Parathyroid adenoma (tissue), 2 donors: ENCODE measurements at regions not wholly inside any gene's neighbourhood (a gene's known extent, or its start where the extent isn't known, plus 50 kb on each side); places are given as distances from the start of the nearest gene placed in this dataset.

Source experiments
- H2AFZ ChIP-seq: fragments of 300-600 bp; sonication (generic); one replicate; pipeline ENCODE4 v1.7.0; 2017; ENCODE audit warnings: antibody characterized with exemption, mild to moderate bottlenecking
- H3K27ac ChIP-seq: fragments of 300-600 bp; sonication (generic); one replicate; pipeline ENCODE4 v1.7.0; 2017
- H3K27me3 ChIP-seq: fragments of 300-600 bp; sonication (generic); one replicate; pipeline ENCODE4 v1.7.0; 2017; ENCODE audit warnings: low read length; ENCODE audit not compliant: control insufficient read depth, insufficient read depth
- H3K36me3 ChIP-seq: fragments of 300-600 bp; sonication (generic); one replicate; pipeline ENCODE4 v1.7.0; 2017; ENCODE audit warnings: low read length; ENCODE audit not compliant: control insufficient read depth, insufficient read depth
- H3K4me1 ChIP-seq: fragments of 300-600 bp; sonication (generic); one replicate; pipeline ENCODE4 v1.7.0; 2017; ENCODE audit warnings: control low read depth
- H3K4me2 ChIP-seq: fragments of 300-600 bp; sonication (generic); one replicate; pipeline ENCODE4 v1.7.0; 2017; ENCODE audit warnings: low read length
- H3K4me3 ChIP-seq: fragments of 300-600 bp; sonication (generic); one replicate; pipeline ENCODE4 v1.7.0; 2017; ENCODE audit warnings: low read depth, low read length
- H3K79me2 ChIP-seq: fragments of 300-600 bp; sonication (generic); one replicate; pipeline ENCODE4 v1.7.0; 2017; ENCODE audit warnings: control low read depth
- H3K9ac ChIP-seq: fragments of 300-600 bp; sonication (generic); one replicate; pipeline ENCODE4 v1.7.0; 2017; ENCODE audit warnings: mild to moderate bottlenecking
- H3K9me3 ChIP-seq: fragments of 300-600 bp; sonication (generic); one replicate; pipeline ENCODE4 v1.7.0; 2017; ENCODE audit warnings: low read length; ENCODE audit not compliant: control insufficient read depth
- TF ChIP-seq, protein P1 (sequence below): fragments of 300-600 bp; sonication (generic); IDR thresholded peaks from one replicate; pipeline ENCODE4 v1.7.0; 2017; ENCODE audit warnings: antibody characterized with exemption, mild to moderate bottlenecking
- donor health status: primary hyperparathyroidism.

DNA sequence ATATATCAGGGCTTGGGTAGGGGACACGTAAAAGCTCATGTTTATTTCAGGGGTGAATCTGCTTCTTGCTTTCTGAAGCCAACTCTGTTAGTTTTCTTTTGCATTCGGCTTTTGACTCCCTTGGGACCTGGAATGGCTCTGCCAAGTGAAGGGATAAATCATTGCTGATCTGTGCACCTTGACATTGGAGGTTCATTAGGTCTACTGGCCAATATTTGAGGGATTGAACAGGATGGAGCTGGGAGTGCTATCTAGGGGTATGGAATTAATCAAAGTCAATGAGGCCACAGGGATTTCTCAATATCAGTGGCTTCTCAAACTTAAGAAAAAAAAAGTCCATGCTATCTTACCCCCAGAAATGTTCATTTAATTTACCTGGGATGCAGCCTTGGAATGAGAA is 203.5 kb upstream of the RMST start:
- H3K4me2 ChIP-seq: no peak overlapping the region
- no peaks in the 10 kb centered on the region for H3K4me1 ChIP-seq
- no peaks in the 10 kb centered on the region for H3K27me3 ChIP-seq
- TF ChIP-seq, protein P1, sequence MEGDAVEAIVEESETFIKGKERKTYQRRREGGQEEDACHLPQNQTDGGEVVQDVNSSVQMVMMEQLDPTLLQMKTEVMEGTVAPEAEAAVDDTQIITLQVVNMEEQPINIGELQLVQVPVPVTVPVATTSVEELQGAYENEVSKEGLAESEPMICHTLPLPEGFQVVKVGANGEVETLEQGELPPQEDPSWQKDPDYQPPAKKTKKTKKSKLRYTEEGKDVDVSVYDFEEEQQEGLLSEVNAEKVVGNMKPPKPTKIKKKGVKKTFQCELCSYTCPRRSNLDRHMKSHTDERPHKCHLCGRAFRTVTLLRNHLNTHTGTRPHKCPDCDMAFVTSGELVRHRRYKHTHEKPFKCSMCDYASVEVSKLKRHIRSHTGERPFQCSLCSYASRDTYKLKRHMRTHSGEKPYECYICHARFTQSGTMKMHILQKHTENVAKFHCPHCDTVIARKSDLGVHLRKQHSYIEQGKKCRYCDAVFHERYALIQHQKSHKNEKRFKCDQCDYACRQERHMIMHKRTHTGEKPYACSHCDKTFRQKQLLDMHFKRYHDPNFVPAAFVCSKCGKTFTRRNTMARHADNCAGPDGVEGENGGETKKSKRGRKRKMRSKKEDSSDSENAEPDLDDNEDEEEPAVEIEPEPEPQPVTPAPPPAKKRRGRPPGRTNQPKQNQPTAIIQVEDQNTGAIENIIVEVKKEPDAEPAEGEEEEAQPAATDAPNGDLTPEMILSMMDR: no peak
- H3K9ac ChIP-seq: no peak overlapping the region
- no peaks in the 10 kb centered on the region for H3K79me2 ChIP-seq
- H3K4me3 ChIP-seq: no peak overlapping the region
- no peaks in the 10 kb centered on the region for H3K36me3 ChIP-seq
- H3K27ac ChIP-seq: no peak overlapping the region
- H3K9me3 ChIP-seq: no peaks in the 10 kb centered on the region
- H2AFZ ChIP-seq: no peak overlapping the region

GRCh38 chr12:97260786-97261185 is 201.8 kb upstream of the RMST start:
- Histone ChIP-seq H3K4me1 (no peaks in the 10 kb centered on the region), H3K4me2 (no peak overlapping the region), H3K36me3 (no peaks in the 10 kb centered on the region), H3K4me3 (no peak overlapping the region), H3K27ac (no peak overlapping the region), H2AFZ (no peak overlapping the region), H3K9me3 (no peaks in the 10 kb centered on the region), H3K27me3 (no peaks in the 10 kb centered on the region), H3K79me2 (no peaks in the 10 kb centered on the region), H3K9ac (no peak overlapping the region)
- TF ChIP-seq, protein P1: no peak

DNA sequence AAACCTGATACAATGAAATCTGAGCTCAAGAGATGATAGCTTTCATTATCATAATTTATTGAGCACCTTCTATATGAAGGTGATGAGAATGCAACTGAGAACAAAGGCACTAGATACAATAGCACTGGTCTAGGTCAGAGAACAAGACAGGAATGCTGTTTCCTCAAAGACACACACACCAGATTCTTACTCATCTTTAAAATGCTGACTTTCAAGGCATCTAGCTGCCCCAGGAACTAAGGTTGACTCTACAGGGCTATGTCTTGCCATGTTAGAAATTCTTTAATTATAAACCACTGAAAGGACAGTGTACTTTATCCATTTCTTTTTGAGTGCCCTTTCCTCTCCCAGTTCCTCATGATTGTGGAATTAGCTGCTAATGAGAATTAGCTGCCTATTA is 195.4 kb upstream of the RMST start:
- H3K9ac ChIP-seq: no peak overlapping the region
- H2AFZ ChIP-seq: no peak overlapping the region
- TF ChIP-seq, protein P1: no peak
- H3K4me1 ChIP-seq: no peaks in the 10 kb centered on the region
- no peak overlapping the region for H3K27ac ChIP-seq
- no peak overlapping the region for H3K4me2 ChIP-seq
- no peaks in the 10 kb centered on the region for H3K27me3 ChIP-seq
- H3K9me3 ChIP-seq: no peaks in the 10 kb centered on the region
- H3K36me3 ChIP-seq: no peaks in the 10 kb centered on the region
- no peaks in the 10 kb centered on the region for H3K79me2 ChIP-seq
- no peak overlapping the region for H3K4me3 ChIP-seq

- Histone ChIP-seq H3K27ac (no peak overlapping the region), H3K9ac (no peak overlapping the region), H3K4me2 (no peak overlapping the region), H3K36me3 (no peaks in the 10 kb centered on the region), H3K9me3 (no peaks in the 10 kb centered on the region), H2AFZ (no peak overlapping the region), H3K4me1 (no peaks in the 10 kb centered on the region), H3K4me3 (no peak overlapping the region), H3K27me3 (no peaks in the 10 kb centered on the region), H3K79me2 (no peaks in the 10 kb centered on the region)
- TF ChIP-seq, protein P1: no peak
Observed at GRCh38 chr12:97267594-97268202, 194.9 kb upstream of the RMST start.

GRCh38 chr12:97272471-97272870 is 190.1 kb upstream of the RMST start:
- H3K4me2 ChIP-seq: no peak overlapping the region
- H2AFZ ChIP-seq: no peak overlapping the region
- TF ChIP-seq, protein P1: no peak
- no peak overlapping the region for H3K9ac ChIP-seq
- H3K27me3 ChIP-seq: no peaks in the 10 kb centered on the region
- H3K27ac ChIP-seq: no peak overlapping the region
- H3K36me3 ChIP-seq: no peaks in the 10 kb centered on the region
- H3K79me2 ChIP-seq: no peaks in the 10 kb centered on the region
- H3K4me1 ChIP-seq: no peaks in the 10 kb centered on the region
- no peaks in the 10 kb centered on the region for H3K9me3 ChIP-seq
- no peak overlapping the region for H3K4me3 ChIP-seq
